ENCODE measurements at regions not wholly inside any gene's neighbourhood (a gene's known extent, or its start where the extent isn't known, plus 50 kb on each side); places are given as distances from the start of the nearest gene placed in this dataset.

DNA sequence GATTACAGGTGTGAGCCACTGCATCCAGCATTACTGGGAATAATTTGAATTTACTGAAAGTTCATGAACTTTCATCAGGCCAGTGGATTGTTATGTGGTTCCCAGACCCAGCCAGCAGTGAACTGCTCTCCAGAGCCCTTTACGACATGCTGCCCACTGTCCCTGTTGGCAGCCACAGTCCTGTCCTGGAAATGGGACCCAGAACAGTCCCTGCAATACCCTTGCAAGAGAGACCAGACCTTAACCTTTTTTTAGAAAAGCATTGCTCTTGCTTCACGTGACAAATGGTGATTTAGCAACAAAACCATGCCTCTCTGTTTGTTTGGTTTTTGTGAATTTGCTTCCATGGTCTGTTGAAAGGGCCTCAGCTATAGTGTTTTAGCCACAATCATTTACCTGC lies 367.3 kb upstream of the C2CD4B start:
- TF ChIP-seq CTCF (IDR thresholded peaks at IDR 0.05): no peak
- TF ChIP-seq EZH2 (IDR thresholded peaks at IDR 0.05; ENCODE audit: borderline replicate concordance, insufficient read depth, low read depth, low read length, poor library complexity, severe bottlenecking): no peak

Data from B cell (primary cell).